Stomach smooth muscle (tissue), 2 donors: ENCODE measurements at regions not wholly inside any gene's neighbourhood (a gene's known extent, or its start where the extent isn't known, plus 50 kb on each side); places are given as distances from the start of the nearest gene placed in this dataset.
A peak's percentile ranks its signal among the peaks of the same experiment; 100 is the strongest.
"Not testable (repeated sequence)": the region's sequence is repeated elsewhere in the genome, so short reads cannot be mapped to it uniquely, and the experiment has no call there.

ENCODE experiments used
- H3K27ac ChIP-seq: one replicate; pipeline ENCODE4 v1.7.0; 2013; ENCODE audit warnings: mild to moderate bottlenecking, low read length, inconsistent platforms
- H3K27me3 ChIP-seq, 2 donors: one replicate each; pipeline ENCODE4 v1.7.0; 2013; ENCODE audit warnings: low read length in 2 of 2; ENCODE audit not compliant: insufficient read depth in 2 of 2, control insufficient read depth in 1 of 2
- H3K36me3 ChIP-seq, 2 donors: one replicate each; pipeline ENCODE4 v1.7.0; 2013; ENCODE audit warnings: low read length in 2 of 2; ENCODE audit not compliant: control insufficient read depth in 2 of 2, insufficient read depth in 2 of 2
- H3K4me1 ChIP-seq: one replicate; pipeline ENCODE4 v1.7.0; 2013; ENCODE audit warnings: low read length; ENCODE audit not compliant: control insufficient read depth, insufficient read depth
- H3K4me3 ChIP-seq, 2 donors: one replicate each; pipeline ENCODE4 v1.7.0; 2013; ENCODE audit warnings: low read length in 2 of 2
- H3K9ac ChIP-seq, 2 donors: one replicate each; pipeline ENCODE4 v1.7.0; 2013; ENCODE audit warnings: low read length in 2 of 2, mild to moderate bottlenecking in 1 of 2
- H3K9me3 ChIP-seq, 2 donors: one replicate each; pipeline ENCODE4 v1.7.0; 2013; ENCODE audit warnings: low read length in 2 of 2; ENCODE audit not compliant: control insufficient read depth in 2 of 2
- donor health status: healthy.
- donor health status: Pancreatic carcinoma.

DNA sequence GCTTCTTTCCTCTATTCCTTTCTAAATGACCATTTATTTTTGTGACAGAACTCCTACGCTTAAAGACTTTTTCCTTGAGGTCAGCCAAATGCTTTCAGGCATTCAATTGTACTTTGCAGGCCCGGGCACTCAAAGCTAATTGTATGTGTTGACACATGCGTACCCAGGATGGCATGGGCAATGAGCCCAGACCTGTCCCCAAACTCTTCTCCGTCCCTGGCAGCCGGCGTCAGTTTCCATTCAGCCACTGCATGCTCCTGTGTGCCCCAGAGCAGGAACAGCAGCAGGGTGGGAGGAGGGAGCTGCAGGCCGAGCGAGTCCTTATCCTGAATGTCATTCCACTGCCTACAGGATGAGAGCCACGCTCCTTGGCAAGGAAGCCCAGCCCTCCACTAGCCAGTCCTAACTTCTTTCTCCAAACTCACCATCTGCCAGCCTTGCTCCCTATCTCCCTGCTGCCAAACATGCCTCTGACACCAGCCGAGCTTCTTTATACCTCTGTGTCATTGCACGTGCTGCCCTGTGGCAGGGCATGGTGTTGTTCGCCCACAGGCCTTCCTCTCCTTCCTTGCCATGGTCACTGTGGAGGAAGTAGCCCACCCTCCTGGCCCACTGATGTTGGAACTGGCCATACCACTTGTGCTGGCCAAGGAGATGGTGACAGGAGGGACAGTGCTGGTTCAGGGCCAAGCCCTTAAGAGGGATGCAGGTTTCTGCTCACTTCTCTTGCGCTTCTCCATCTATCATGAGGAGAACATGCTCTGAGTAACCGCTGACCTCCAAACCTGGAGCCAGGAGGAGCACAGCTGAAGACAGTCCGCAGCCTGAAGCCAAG is 116.9 kb upstream of the FHL2 start:
- no peaks in the 10 kb centered on the region for H3K36me3 ChIP-seq
- H3K9me3 ChIP-seq: no peaks in the 10 kb centered on the region
- H3K27ac ChIP-seq: peak overlapping the region; percentile 24
- H3K9ac ChIP-seq: no peak overlapping the region
- H3K4me3 ChIP-seq: peak overlapping the region in 1 of 2 donors; percentile 29
- no peaks in the 10 kb centered on the region for H3K27me3 ChIP-seq
- H3K4me1 ChIP-seq: peaks cover 29% of the 10 kb centered on the region

DNA sequence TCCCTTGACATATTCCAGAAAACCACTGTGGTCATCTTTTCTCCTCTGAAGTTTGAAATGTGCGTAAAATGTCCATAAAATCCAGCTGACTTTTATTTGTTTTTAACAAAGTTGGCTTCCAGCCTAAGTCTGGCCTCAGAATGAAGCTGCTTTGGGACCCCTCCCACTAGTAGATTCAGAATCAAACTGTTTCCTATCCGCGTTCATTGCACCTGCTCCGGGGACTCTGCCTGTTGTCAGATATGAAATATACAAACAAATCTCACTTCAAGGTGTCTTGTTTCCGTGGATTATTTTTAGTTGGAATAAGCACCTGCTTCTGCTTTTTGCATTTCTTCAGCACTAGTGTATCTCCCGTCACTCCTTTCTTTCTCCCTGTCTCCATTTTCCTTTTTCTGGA is 115.7 kb upstream of the FHL2 start:
- Histone ChIP-seq H3K4me3 (no peak overlapping the region), H3K4me1 (peaks cover 29% of the 10 kb centered on the region), H3K9me3 (no peaks in the 10 kb centered on the region), H3K27me3 (no peaks in the 10 kb centered on the region), H3K36me3 (no peaks in the 10 kb centered on the region), H3K27ac (no peak overlapping the region), H3K9ac (no peak overlapping the region)

- H3K4me1 ChIP-seq: peaks cover 9% of the 10 kb centered on the region
- no peaks in the 10 kb centered on the region for H3K27me3 ChIP-seq
- no peak overlapping the region for H3K4me3 ChIP-seq
- no peak overlapping the region for H3K9ac ChIP-seq
- H3K27ac ChIP-seq: no peak overlapping the region
- no peaks in the 10 kb centered on the region for H3K36me3 ChIP-seq
- no peaks in the 10 kb centered on the region for H3K9me3 ChIP-seq
These were observed 112.1 kb upstream of the FHL2 start for GRCh38 chr2:105510761-105511528.

DNA sequence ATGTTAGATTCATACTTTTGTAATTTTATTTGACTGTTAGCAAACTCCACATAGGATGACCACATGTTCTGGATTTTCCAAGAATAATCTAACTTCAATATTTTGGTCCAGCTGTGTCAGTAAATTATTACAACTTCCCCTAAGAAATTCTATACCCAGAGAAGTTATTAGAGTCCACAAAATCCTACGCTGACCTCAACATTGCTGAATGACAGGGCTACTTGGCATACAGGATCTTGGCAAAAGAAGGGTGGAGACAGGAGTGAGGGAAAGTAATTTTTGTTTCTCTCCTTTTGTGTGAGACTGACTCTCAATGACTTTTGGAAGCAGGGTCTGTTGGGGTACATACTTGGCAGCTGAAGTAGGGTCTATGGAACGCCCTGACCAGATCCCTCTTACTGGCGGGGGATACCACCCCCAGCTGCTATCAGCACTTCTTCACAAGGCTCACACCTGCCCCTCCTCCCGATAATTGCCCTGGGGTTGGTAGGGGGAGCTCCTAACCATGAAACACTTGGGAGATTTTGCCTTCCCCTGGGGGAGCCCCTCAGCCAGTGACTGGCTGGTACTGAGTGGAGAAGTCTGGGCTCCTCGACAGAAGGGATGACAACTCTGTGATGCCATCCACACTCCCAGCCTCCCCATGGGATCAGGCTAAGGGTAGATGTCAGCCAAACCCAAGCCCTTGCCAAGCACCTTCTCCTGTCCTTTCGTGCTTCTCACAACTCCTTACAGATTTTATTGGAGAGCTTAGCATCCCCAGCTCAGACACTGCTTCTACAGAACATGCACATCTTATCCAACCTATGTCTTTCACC is 110.6 kb upstream of the FHL2 start:
- H3K27ac ChIP-seq: no peak overlapping the region
- H3K9me3 ChIP-seq: no peaks in the 10 kb centered on the region
- H3K9ac ChIP-seq: no peak overlapping the region
- H3K4me1 ChIP-seq: no peaks in the 10 kb centered on the region
- H3K4me3 ChIP-seq: no peak overlapping the region
- no peaks in the 10 kb centered on the region for H3K36me3 ChIP-seq
- no peaks in the 10 kb centered on the region for H3K27me3 ChIP-seq

DNA sequence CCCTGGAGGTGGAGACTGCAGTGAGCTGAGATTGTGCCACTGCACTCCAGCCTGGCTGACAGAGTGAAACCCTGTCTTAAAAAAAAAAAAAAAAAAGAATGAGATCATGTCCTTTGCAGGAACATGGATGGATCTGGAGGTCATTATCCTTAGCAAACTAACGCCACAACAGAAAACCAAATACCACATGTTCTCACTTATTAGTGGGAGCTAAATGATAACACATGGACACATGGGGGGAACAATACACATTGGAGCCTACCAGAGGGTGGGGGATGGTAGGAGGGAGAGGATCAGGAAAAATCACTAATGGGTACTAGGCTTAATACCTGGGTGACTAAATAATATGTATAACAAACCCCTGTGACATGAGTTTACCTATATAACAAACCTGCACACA is 108.0 kb upstream of the FHL2 start:
- not testable (repeated sequence) for H3K27me3 ChIP-seq, H3K4me1 ChIP-seq, H3K36me3 ChIP-seq, H3K9me3 ChIP-seq, H3K4me3 ChIP-seq, H3K9ac ChIP-seq, H3K27ac ChIP-seq

- Histone ChIP-seq H3K4me1 (no peaks in the 10 kb centered on the region), H3K27ac (no peak overlapping the region), H3K36me3 (no peaks in the 10 kb centered on the region), H3K27me3 (no peaks in the 10 kb centered on the region), H3K4me3 (no peak overlapping the region), H3K9ac (no peak overlapping the region), H3K9me3 (no peaks in the 10 kb centered on the region)
These were observed 105.6 kb upstream of the FHL2 start for GRCh38 chr2:105504459-105504858.

DNA sequence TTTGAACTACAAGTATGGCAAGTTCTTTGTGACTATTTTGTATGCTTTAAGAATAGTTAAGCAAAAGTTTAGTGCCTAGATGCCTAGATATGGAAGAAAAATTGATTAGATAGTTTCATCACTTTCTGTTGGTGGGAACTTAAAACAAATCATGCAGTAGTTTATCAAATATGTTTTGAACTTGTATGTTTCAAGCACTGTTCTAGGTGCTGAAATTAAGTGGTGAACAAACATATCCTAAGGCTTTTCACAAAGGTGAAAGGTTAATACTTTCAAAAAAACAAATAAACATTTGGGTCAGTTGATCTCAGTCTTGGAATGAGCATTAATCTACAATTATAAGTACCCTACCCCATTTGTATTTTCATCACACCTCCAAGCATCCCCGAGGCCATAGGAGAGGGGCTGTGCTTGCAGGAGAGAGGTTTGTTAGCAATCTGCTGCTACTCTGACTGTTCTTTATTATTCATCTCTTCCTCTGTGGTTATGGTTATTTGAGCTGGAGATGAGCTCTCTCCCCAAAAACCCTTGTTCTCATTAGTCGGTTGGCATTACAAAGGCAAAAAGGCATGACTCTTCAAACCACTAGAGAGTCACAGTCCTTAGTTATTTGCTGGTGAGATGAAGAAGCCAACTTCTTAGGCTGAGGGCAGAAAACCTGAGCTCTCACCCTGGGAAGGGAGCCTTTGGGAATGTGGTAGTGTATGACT is 103.9 kb upstream of the FHL2 start:
- Histone ChIP-seq H3K36me3 (no peaks in the 10 kb centered on the region), H3K4me3 (no peak overlapping the region), H3K27ac (no peak overlapping the region), H3K4me1 (peaks cover 5% of the 10 kb centered on the region), H3K9ac (no peak overlapping the region), H3K27me3 (no peaks in the 10 kb centered on the region), H3K9me3 (no peaks in the 10 kb centered on the region)

GRCh38 chr2:105498281-105498846 is 99.5 kb upstream of the FHL2 start:
- peaks cover 11% of the 10 kb centered on the region for H3K4me1 ChIP-seq
- H3K27me3 ChIP-seq: no peaks in the 10 kb centered on the region
- H3K9ac ChIP-seq: no peak overlapping the region
- peaks cover 0 to 7% of the 10 kb centered on the region in 2 donors for H3K9me3 ChIP-seq
- H3K27ac ChIP-seq: no peak overlapping the region
- no peak overlapping the region for H3K4me3 ChIP-seq
- no peaks in the 10 kb centered on the region for H3K36me3 ChIP-seq

- peaks cover 11% of the 10 kb centered on the region for H3K4me1 ChIP-seq
- H3K9me3 ChIP-seq: peaks cover 0 to 15% of the 10 kb centered on the region in 2 donors
- H3K9ac ChIP-seq: no peak overlapping the region
- H3K27ac ChIP-seq: no peak overlapping the region
- H3K27me3 ChIP-seq: no peaks in the 10 kb centered on the region
- H3K4me3 ChIP-seq: no peak overlapping the region
- no peaks in the 10 kb centered on the region for H3K36me3 ChIP-seq
These were observed 98.2 kb upstream of the FHL2 start for GRCh38 chr2:105497094-105497493.

DNA sequence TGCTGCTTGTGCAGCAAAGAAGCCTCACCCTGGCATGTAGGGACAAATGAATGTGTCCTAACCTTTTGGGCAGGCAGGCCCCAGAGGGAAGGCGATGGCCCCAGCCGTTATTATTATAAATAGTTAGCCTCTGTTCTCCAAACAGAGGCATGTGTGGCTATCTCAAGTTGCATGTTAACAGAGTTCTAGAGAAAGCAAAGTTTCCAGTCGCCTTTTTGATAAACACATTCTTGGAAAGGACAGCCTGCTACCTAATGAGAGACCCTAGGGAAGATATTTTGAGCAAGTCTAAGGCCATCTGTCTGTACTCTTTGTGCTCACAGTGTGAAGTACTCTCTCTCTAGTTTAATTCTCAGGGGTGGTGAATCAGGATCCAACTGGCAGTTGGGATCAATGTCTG is 97.4 kb upstream of the FHL2 start:
- Histone ChIP-seq H3K9ac (no peak overlapping the region), H3K4me1 (peaks cover 11% of the 10 kb centered on the region), H3K27me3 (no peaks in the 10 kb centered on the region), H3K4me3 (no peak overlapping the region), H3K27ac (no peak overlapping the region), H3K9me3 (peaks cover 0 to 20% of the 10 kb centered on the region in 2 donors), H3K36me3 (no peaks in the 10 kb centered on the region)
